Thyroid gland (tissue), 4 donors: ENCODE measurements at regions not wholly inside any gene's neighbourhood (a gene's known extent, or its start where the extent isn't known, plus 50 kb on each side); places are given as distances from the start of the nearest gene placed in this dataset.

Experiments
- POLR2A ChIP-seq, 2 donors: fragments of 450-650 bp; IDR thresholded peaks; one replicate each; pipeline ENCODE4 v1.6.1; 2017; ENCODE audit warnings: antibody characterized with exemption in 2 of 2, mild to moderate bottlenecking in 2 of 2, moderate library complexity in 1 of 2
- TF ChIP-seq, protein P1 (sequence below), 6 experiments: fragments of 200-600 bp in 3 of 6; fragments of 450-650 bp in 3 of 6; sonication (generic) in 3 of 6; IDR thresholded peaks; one replicate each; pipeline ENCODE4 v1.5.1; 2016 to 2019; ENCODE audit warnings: antibody characterized with exemption in 6 of 6, mild to moderate bottlenecking in 2 of 6, inconsistent platforms in 1 of 6, moderate library complexity in 1 of 6

DNA sequence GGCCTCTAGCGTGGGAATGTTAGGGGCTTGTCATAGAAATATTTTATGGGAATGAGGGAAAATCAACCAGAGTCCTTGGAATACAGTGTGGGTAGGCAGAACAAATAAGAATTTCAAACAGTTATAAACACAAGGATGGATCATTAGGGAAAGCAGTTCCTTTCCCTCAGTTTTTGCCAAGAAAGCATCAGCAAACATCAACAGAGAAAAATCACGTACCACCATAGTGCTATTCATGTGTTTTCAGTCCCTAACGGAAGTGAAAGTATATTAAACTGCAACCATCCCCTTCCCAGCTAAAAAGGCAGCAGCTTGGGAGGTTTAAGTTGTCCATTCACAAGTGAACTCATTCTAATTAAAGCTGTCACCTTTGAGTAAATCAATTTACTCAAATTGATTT, 334.4 kb upstream of the PCDH18 start:
- TF ChIP-seq, protein P1, sequence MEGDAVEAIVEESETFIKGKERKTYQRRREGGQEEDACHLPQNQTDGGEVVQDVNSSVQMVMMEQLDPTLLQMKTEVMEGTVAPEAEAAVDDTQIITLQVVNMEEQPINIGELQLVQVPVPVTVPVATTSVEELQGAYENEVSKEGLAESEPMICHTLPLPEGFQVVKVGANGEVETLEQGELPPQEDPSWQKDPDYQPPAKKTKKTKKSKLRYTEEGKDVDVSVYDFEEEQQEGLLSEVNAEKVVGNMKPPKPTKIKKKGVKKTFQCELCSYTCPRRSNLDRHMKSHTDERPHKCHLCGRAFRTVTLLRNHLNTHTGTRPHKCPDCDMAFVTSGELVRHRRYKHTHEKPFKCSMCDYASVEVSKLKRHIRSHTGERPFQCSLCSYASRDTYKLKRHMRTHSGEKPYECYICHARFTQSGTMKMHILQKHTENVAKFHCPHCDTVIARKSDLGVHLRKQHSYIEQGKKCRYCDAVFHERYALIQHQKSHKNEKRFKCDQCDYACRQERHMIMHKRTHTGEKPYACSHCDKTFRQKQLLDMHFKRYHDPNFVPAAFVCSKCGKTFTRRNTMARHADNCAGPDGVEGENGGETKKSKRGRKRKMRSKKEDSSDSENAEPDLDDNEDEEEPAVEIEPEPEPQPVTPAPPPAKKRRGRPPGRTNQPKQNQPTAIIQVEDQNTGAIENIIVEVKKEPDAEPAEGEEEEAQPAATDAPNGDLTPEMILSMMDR (IDR thresholded peaks at IDR 0.05), result no peak
- TF ChIP-seq POLR2A (IDR thresholded peaks at IDR 0.05), result no peak
